ENCODE measurements at regions not wholly inside any gene's neighbourhood (a gene's known extent, or its start where the extent isn't known, plus 50 kb on each side); places are given as distances from the start of the nearest gene placed in this dataset.

GRCh38 chr11:122398167-122398566 is 257.4 kb upstream of the UBASH3B start:
- Histone ChIP-seq H3K9ac (ENCODE audit: low read length) (no peak overlapping the region), H3K27me3 (ENCODE audit: insufficient read depth, low read length) (no peaks in the 10 kb centered on the region), H3K9me2 (ENCODE audit: insufficient read depth) (0 out of 2 replicates have a peak, but pooled peaks cover 1% of the 10 kb centered on the region), H3K4me1 (ENCODE audit: control insufficient read depth in 1 of 2, insufficient read depth in 2 of 2, low read length in 2 of 2) (no peaks in the 10 kb centered on the region; a peak in 1 of 4 replicates), H3K27ac (ENCODE audit: low read depth, low read length) (no peak overlapping the region), H3K9me3 (ENCODE audit: control insufficient read depth in 1 of 2, insufficient read depth in 1 of 2, low read depth in 1 of 2, low read length in 2 of 2) (no peaks in the 10 kb centered on the region), H4K20me1 (ENCODE audit: insufficient read depth) (no peaks in the 10 kb centered on the region), H3K36me3 (ENCODE audit: control insufficient read depth in 1 of 2, insufficient read depth in 2 of 2, low read length in 2 of 2) (no peaks in the 10 kb centered on the region), H3K4me2 (ENCODE audit: low read length) (no peak overlapping the region), H3K79me2 (ENCODE audit: insufficient read depth, low read length) (no peaks in the 10 kb centered on the region), H2AFZ (ENCODE audit: low read depth, low read length, poor library complexity, severe bottlenecking) (no peak overlapping the region), H3K4me3 (replicated peaks in 1 of 2; ENCODE audit: low read depth in 1 of 2, low read length in 2 of 2) (no peak overlapping the region)
- RAD21 ChIA-PET (ENCODE audit: low non-redundant PET in 1 of 2, low total read pairs in 2 of 2, uncharacterized antibody in 2 of 2, unreplicated experiment in 2 of 2), result no interaction called here
- no peak for TF ChIP-seq ATF3 (IDR thresholded peaks at IDR 0.05)
- no peak for TF ChIP-seq SRF (IDR thresholded peaks at IDR 0.05; ENCODE audit: low read depth)
- no peak for TF ChIP-seq MAX (IDR thresholded peaks at IDR 0.05)
- no peak for TF ChIP-seq EZH2 (IDR thresholded peaks at IDR 0.05)
- no peak for TF ChIP-seq EZH2phosphoT487 (IDR thresholded peaks at IDR 0.05; ENCODE audit: borderline replicate concordance)
- TF ChIP-seq SP1 (IDR thresholded peaks at IDR 0.05; ENCODE audit: low read depth), result no peak; the same call in 1 of the 2 replicates
- TF ChIP-seq JUND (IDR thresholded peaks at IDR 0.05), result no peak
- TF ChIP-seq RAD21 (IDR thresholded peaks at IDR 0.05; ENCODE audit: low read depth), result no peak
- TF ChIP-seq ZFX (IDR thresholded peaks at IDR 0.05), result no peak
- TF ChIP-seq TCF7L2 (IDR thresholded peaks at IDR 0.05; ENCODE audit: borderline replicate concordance, extremely low read depth, insufficient read depth, insufficient read length), result no peak
- TF ChIP-seq CTCF (IDR thresholded peaks at IDR 0.05 in 2 of 3, conservative IDR thresholded peaks at IDR 0.05 in 1 of 3; ENCODE audit: borderline replicate concordance in 1 of 3, insufficient read depth in 1 of 3, low read depth in 2 of 3, low read length in 2 of 3), result no peak
- no peak for TF ChIP-seq ZNF274 (IDR thresholded peaks at IDR 0.05; ENCODE audit: low read depth, low read length)
- no peak for TF ChIP-seq ZBTB33 (IDR thresholded peaks at IDR 0.05; ENCODE audit: extremely low read depth, insufficient replicate concordance, low read length)
- TF ChIP-seq CEBPB (IDR thresholded peaks at IDR 0.05; ENCODE audit: low read depth), result no peak; the same call in 1 of the 2 replicates
- no peak for TF ChIP-seq POLR2AphosphoS5 (IDR thresholded peaks at IDR 0.05; ENCODE audit: low read depth, low read length)
- TF ChIP-seq POLR2A (IDR thresholded peaks at IDR 0.05; ENCODE audit: borderline replicate concordance, extremely low read depth, insufficient read depth, insufficient read length), result no peak
- TF ChIP-seq EGR1 (IDR thresholded peaks at IDR 0.05; ENCODE audit: low read depth), result no peak
- TF ChIP-seq REST (IDR thresholded peaks at IDR 0.05; ENCODE audit: low read depth), result no peak
- TF ChIP-seq YY1 (IDR thresholded peaks at IDR 0.05; ENCODE audit: extremely low read depth, insufficient replicate concordance, low read depth, low read length), result no peak
- POLR2A ChIA-PET, result no interaction called here
- no TSS peak for BruUV-seq (replicated peaks)
- CTCF ChIA-PET, result no interaction called here
- intact Hi-C loops (cut with micrococcal nuclease), result no loop called here
- ATAC-seq (no peak), DNase-seq (ENCODE audit: low read depth, low spot score) (no peak)

All from HCT116 (cell line).